Gastroesophageal sphincter (tissue), 4 donors: ENCODE measurements at regions not wholly inside any gene's neighbourhood (a gene's known extent, or its start where the extent isn't known, plus 50 kb on each side); places are given as distances from the start of the nearest gene placed in this dataset.

Experiments used
- ATAC-seq: fragments of 150-250 bp; one replicate; pipeline ENCODE4 v1.9.1; 2016; ENCODE audit warnings: mild to moderate bottlenecking, moderate library complexity
- H3K27ac ChIP-seq, 4 donors: fragments of 200-600 bp; sonication (generic) in 3 of 4; 1 replicate in 3 of 4; 2 replicates in 1 of 4; pipeline ENCODE4 v1.5.1; 2016 to 2019
- H3K27me3 ChIP-seq: fragments of 200-600 bp; sonication (generic); one replicate; pipeline ENCODE4 v1.5.1; 2019
- H3K36me3 ChIP-seq, 2 donors: fragments of 200-600 bp; sonication (generic); one replicate each; pipeline ENCODE4 v1.5.1; 2019; ENCODE audit warnings: control low read depth in 1 of 2
- H3K4me1 ChIP-seq, 3 donors: fragments of 200-600 bp; sonication (generic); 1 replicate in 2 of 3; 2 replicates in 1 of 3; pipeline ENCODE4 v1.5.1; 2016 to 2019; ENCODE audit warnings: control low read depth in 2 of 3
- H3K4me3 ChIP-seq, 2 donors: fragments of 200-600 bp; sonication (generic); one replicate each; pipeline ENCODE4 v1.5.1; 2019; ENCODE audit warnings: mild to moderate bottlenecking in 1 of 2, moderate library complexity in 1 of 2
- H3K9me3 ChIP-seq, 3 donors: fragments of 200-600 bp; sonication (generic); one replicate each; pipeline ENCODE4 v1.5.1; 2017 to 2019; ENCODE audit warnings: control low read depth in 2 of 3
- CTCF ChIP-seq, 4 experiments: fragments of 200-600 bp in 2 of 4; fragments of 450-650 bp in 2 of 4; sonication (generic) in 1 of 4; IDR thresholded peaks; one replicate each; pipeline ENCODE4 v1.5.1; 2017 to 2019; ENCODE audit warnings: antibody characterized with exemption in 4 of 4, mild to moderate bottlenecking in 2 of 4, moderate library complexity in 2 of 4
- EP300 ChIP-seq: sonication (generic); formaldehyde crosslinking; IDR thresholded peaks from one replicate; pipeline ENCODE4 v1.6.1; 2017; ENCODE audit warnings: antibody characterized with exemption, mild to moderate bottlenecking
- POLR2A ChIP-seq, 2 donors: fragments of 450-650 bp; IDR thresholded peaks; one replicate each; pipeline ENCODE4 v1.6.1; 2017; ENCODE audit warnings: antibody characterized with exemption in 2 of 2, mild to moderate bottlenecking in 2 of 2, moderate library complexity in 1 of 2
- POLR2AphosphoS5 ChIP-seq: sonication (generic); formaldehyde crosslinking; IDR thresholded peaks from one replicate; pipeline ENCODE4 v1.6.1; 2017; ENCODE audit warnings: antibody characterized with exemption
- WGBS, 2 donors: methylation state at CpG; one replicate each; pipeline ENCODE4 v1.1.5; 2018; ENCODE audit warnings: low coverage in 1 of 2; 5-methylcytosine and 5-hydroxymethylcytosine counted together

GRCh38 chr3:30139283-30139682, 467.1 kb upstream of the TGFBR2 start:
- Histone ChIP-seq H3K36me3 (no peaks in the 10 kb centered on the region), H3K4me1 (no peaks in the 10 kb centered on the region), H3K4me3 (no peak overlapping the region), H3K9me3 (peaks cover 0 to 12% (median 0%) of the 10 kb centered on the region in 3 donors), H3K27ac (no peak overlapping the region), H3K27me3 (no peaks in the 10 kb centered on the region)
- no peak for ATAC-seq
- no peak for TF ChIP-seq POLR2AphosphoS5
- TF ChIP-seq CTCF (IDR thresholded peaks at IDR 0.05): no peak
- TF ChIP-seq EP300: no peak
- no peak for TF ChIP-seq POLR2A (IDR thresholded peaks at IDR 0.05)

- no peak for ATAC-seq
- WGBS, 2 donors: 54 to 78% methylated on average over 3 of the region's 3 CpGs
- no peak overlapping the region for H3K27ac ChIP-seq
- no peak for TF ChIP-seq EP300
- no peak for TF ChIP-seq POLR2A (IDR thresholded peaks at IDR 0.05)
- TF ChIP-seq CTCF (IDR thresholded peaks at IDR 0.05): no peak
- TF ChIP-seq POLR2AphosphoS5: no peak
- peaks cover 0 to 12% (median 0%) of the 10 kb centered on the region in 3 donors for H3K9me3 ChIP-seq
- H3K36me3 ChIP-seq: no peaks in the 10 kb centered on the region
- H3K27me3 ChIP-seq: no peaks in the 10 kb centered on the region
- H3K4me3 ChIP-seq: no peak overlapping the region
- no peaks in the 10 kb centered on the region for H3K4me1 ChIP-seq
Measured at GRCh38 chr3:30140356-30141075, 465.9 kb upstream of the TGFBR2 start.

- Histone ChIP-seq H3K9me3 (peaks cover 0 to 11% (median 0%) of the 10 kb centered on the region in 3 donors), H3K36me3 (no peaks in the 10 kb centered on the region), H3K27ac (no peak overlapping the region), H3K27me3 (no peaks in the 10 kb centered on the region), H3K4me3 (no peak overlapping the region), H3K4me1 (no peaks in the 10 kb centered on the region)
- TF ChIP-seq EP300: no peak
- TF ChIP-seq CTCF (IDR thresholded peaks at IDR 0.05): no peak
- TF ChIP-seq POLR2AphosphoS5: no peak
- no peak for TF ChIP-seq POLR2A (IDR thresholded peaks at IDR 0.05)
- 40 to 88% methylated on average over 1 to 2 of the region's 2 CpGs for WGBS, 2 donors
- no peak for ATAC-seq
Measured at GRCh38 chr3:30141178-30141581, 465.2 kb upstream of the TGFBR2 start.

GRCh38 chr3:30141927-30142326, 464.5 kb upstream of the TGFBR2 start:
- WGBS, 2 donors: 67% methylated on average over 2 to 3 of the region's 3 CpGs
- Histone ChIP-seq H3K27me3 (no peaks in the 10 kb centered on the region), H3K9me3 (peaks cover 0 to 3% (median 0%) of the 10 kb centered on the region in 3 donors), H3K4me1 (no peaks in the 10 kb centered on the region), H3K36me3 (no peaks in the 10 kb centered on the region), H3K27ac (no peak overlapping the region), H3K4me3 (no peak overlapping the region)
- ATAC-seq: no peak
- TF ChIP-seq CTCF (IDR thresholded peaks at IDR 0.05) (no peak), EP300 (no peak), POLR2AphosphoS5 (no peak), POLR2A (IDR thresholded peaks at IDR 0.05) (no peak)

GRCh38 chr3:30142946-30143345, 463.5 kb upstream of the TGFBR2 start:
- no peak for TF ChIP-seq EP300
- TF ChIP-seq CTCF (IDR thresholded peaks at IDR 0.05): no peak
- no peak for TF ChIP-seq POLR2AphosphoS5
- TF ChIP-seq POLR2A (IDR thresholded peaks at IDR 0.05): no peak
- no peaks in the 10 kb centered on the region for H3K36me3 ChIP-seq
- H3K9me3 ChIP-seq: no peaks in the 10 kb centered on the region
- ATAC-seq: no peak
- H3K27me3 ChIP-seq: no peaks in the 10 kb centered on the region
- H3K4me1 ChIP-seq: no peaks in the 10 kb centered on the region
- H3K27ac ChIP-seq: no peak overlapping the region
- no peak overlapping the region for H3K4me3 ChIP-seq
